ENCODE measurements at regions not wholly inside any gene's neighbourhood (a gene's known extent, or its start where the extent isn't known, plus 50 kb on each side); places are given as distances from the start of the nearest gene placed in this dataset.

- Mint-ChIP-seq H3K4me3 (no peak overlapping the region), H3K9me3 (ENCODE audit: insufficient read depth) (peaks cover 6% of the 10 kb centered on the region), H3K27me3 (peaks cover 17% of the 10 kb centered on the region), H3K4me1 (no peaks in the 10 kb centered on the region), H3K27ac (no peak overlapping the region)
- H3K79me2 ChIP-seq (ENCODE audit: control insufficient read depth, insufficient read depth, low read length): no peaks in the 10 kb centered on the region
- CTCF ChIA-PET: no interaction called here
- 90% methylated on average over 13 of the region's 15 CpGs for WGBS (ENCODE audit: insufficient coverage)
- no peaks in the 10 kb centered on the region for H4K20me1 ChIP-seq (ENCODE audit: control insufficient read depth, insufficient read depth, low read length, poor library complexity, severe bottlenecking)
- H3K9ac ChIP-seq (ENCODE audit: low read length): no peak overlapping the region
- ATAC-seq (ENCODE audit: low read depth) (no peak), DNase-seq (no peak)
- no peak overlapping the region for H3K27ac ChIP-seq (ENCODE audit: low read length in 2 of 2)
- H2AFZ ChIP-seq (ENCODE audit: insufficient read depth, low read depth, low read length, poor library complexity, severe bottlenecking): no peak overlapping the region
- no peak overlapping the region for H3K4me2 ChIP-seq (replicated peaks; ENCODE audit: low read depth, low read length, poor library complexity, severe bottlenecking)
- POLR2A ChIA-PET: no interaction called here
- intact Hi-C loops (cut with micrococcal nuclease): no loop called here
- peaks cover 0 to 4% (median 1%) of the 10 kb centered on the region in 4 experiments for H3K27me3 ChIP-seq (replicated peaks in 1 of 4; ENCODE audit: control extremely low read depth in 1 of 4, control insufficient read depth in 3 of 4, insufficient read depth in 4 of 4, low read length in 3 of 4)
- TF ChIP-seq CTCF (IDR thresholded peaks at IDR 0.05) (no peak), EZH2 (IDR thresholded peaks at IDR 0.05; ENCODE audit: borderline replicate concordance, insufficient read depth, low read depth, low read length, poor library complexity, severe bottlenecking) (no peak)
- no peaks in the 10 kb centered on the region for H3K9me3 ChIP-seq (ENCODE audit: control extremely low read depth in 1 of 3, control insufficient read depth in 2 of 3, insufficient read depth in 1 of 3, low read length in 2 of 3)
- H3K4me1 ChIP-seq (ENCODE audit: control insufficient read depth in 2 of 2, insufficient read depth in 2 of 2, low read length in 2 of 2): no peaks in the 10 kb centered on the region
- no peaks in the 10 kb centered on the region for H3K36me3 ChIP-seq (replicated peaks in 1 of 2; ENCODE audit: control extremely low read depth in 1 of 2, control insufficient read depth in 1 of 2, extremely low read depth in 1 of 2, insufficient read depth in 2 of 2, low read length in 1 of 2)
- H3K4me3 ChIP-seq (ENCODE audit: control extremely low read depth in 1 of 5, extremely low read depth in 1 of 5, insufficient read depth in 1 of 5, low read depth in 2 of 5, low read length in 4 of 5): no peak overlapping the region
These were observed 178.0 kb downstream of the PHETA1 start for GRCh38 chr12:111190741-111191526.

GRCh38 chr12:111189792-111190191 lies 179.1 kb downstream of the PHETA1 start:
- Histone ChIP-seq H3K9me3 (ENCODE audit: control extremely low read depth in 1 of 3, control insufficient read depth in 2 of 3, insufficient read depth in 1 of 3, low read length in 2 of 3) (no peaks in the 10 kb centered on the region), H2AFZ (ENCODE audit: insufficient read depth, low read depth, low read length, poor library complexity, severe bottlenecking) (no peak overlapping the region), H3K4me2 (replicated peaks; ENCODE audit: low read depth, low read length, poor library complexity, severe bottlenecking) (no peak overlapping the region), H4K20me1 (ENCODE audit: control insufficient read depth, insufficient read depth, low read length, poor library complexity, severe bottlenecking) (no peaks in the 10 kb centered on the region), H3K4me1 (ENCODE audit: control insufficient read depth in 2 of 2, insufficient read depth in 2 of 2, low read length in 2 of 2) (no peaks in the 10 kb centered on the region), H3K27ac (ENCODE audit: low read length in 2 of 2) (no peak overlapping the region), H3K79me2 (ENCODE audit: control insufficient read depth, insufficient read depth, low read length) (no peaks in the 10 kb centered on the region), H3K9ac (ENCODE audit: low read length) (no peak overlapping the region), H3K27me3 (replicated peaks in 1 of 4; ENCODE audit: control extremely low read depth in 1 of 4, control insufficient read depth in 3 of 4, insufficient read depth in 4 of 4, low read length in 3 of 4) (no peaks in the 10 kb centered on the region), H3K4me3 (ENCODE audit: control extremely low read depth in 1 of 5, extremely low read depth in 1 of 5, insufficient read depth in 1 of 5, low read depth in 2 of 5, low read length in 4 of 5) (no peak overlapping the region), H3K36me3 (replicated peaks in 1 of 2; ENCODE audit: control extremely low read depth in 1 of 2, control insufficient read depth in 1 of 2, extremely low read depth in 1 of 2, insufficient read depth in 2 of 2, low read length in 1 of 2) (no peaks in the 10 kb centered on the region)
- 93% methylated on average over 2 of the region's 3 CpGs for WGBS (ENCODE audit: insufficient coverage)
- intact Hi-C loops (cut with micrococcal nuclease): no loop called here
- ChIA-PET POLR2A (no interaction called here), CTCF (no interaction called here)
- H3K4me1 Mint-ChIP-seq: no peaks in the 10 kb centered on the region
- H3K27ac Mint-ChIP-seq: no peak overlapping the region
- no peak for ATAC-seq (ENCODE audit: low read depth)
- no peak for DNase-seq
- H3K4me3 Mint-ChIP-seq: no peak overlapping the region
- H3K9me3 Mint-ChIP-seq (ENCODE audit: insufficient read depth): peaks cover 6% of the 10 kb centered on the region
- TF ChIP-seq CTCF (IDR thresholded peaks at IDR 0.05) (no peak), EZH2 (IDR thresholded peaks at IDR 0.05; ENCODE audit: borderline replicate concordance, insufficient read depth, low read depth, low read length, poor library complexity, severe bottlenecking) (no peak)
- peaks cover 14% of the 10 kb centered on the region for H3K27me3 Mint-ChIP-seq
